ENCODE measurements at regions not wholly inside any gene's neighbourhood (a gene's known extent, or its start where the extent isn't known, plus 50 kb on each side); places are given as distances from the start of the nearest gene placed in this dataset.
"Not testable (repeated sequence)": the region's sequence is repeated elsewhere in the genome, so short reads cannot be mapped to it uniquely, and the experiment has no call there.

- DNase-seq, result no peak
Observed at GRCh38 chr6:14408446-14408845, 290.9 kb downstream of the CD83 start.

- DNase-seq, result no peak
Observed at GRCh38 chr6:14412026-14412425, 294.5 kb downstream of the CD83 start.

GRCh38 chr6:14415452-14415851 lies 297.9 kb downstream of the CD83 start:
- no peak for DNase-seq

- no peak for DNase-seq
Observed at GRCh38 chr6:14417377-14417776, 299.8 kb downstream of the CD83 start.

GRCh38 chr6:14419224-14419623 lies 301.7 kb downstream of the CD83 start:
- DNase-seq, result not testable (repeated sequence)

GRCh38 chr6:14422061-14422460 lies 304.5 kb downstream of the CD83 start:
- DNase-seq, result no peak

GRCh38 chr6:14422917-14423316 lies 305.3 kb downstream of the CD83 start:
- DNase-seq, result no peak

- no peak for DNase-seq
Observed at GRCh38 chr6:14423330-14423729, 305.8 kb downstream of the CD83 start.

- DNase-seq, result no peak
Observed at GRCh38 chr6:14423955-14424354, 306.4 kb downstream of the CD83 start.

GRCh38 chr6:14425805-14426204 lies 308.2 kb downstream of the CD83 start:
- no peak for DNase-seq

- DNase-seq, result no peak
Observed at GRCh38 chr6:14426281-14426680, 308.7 kb downstream of the CD83 start.

GRCh38 chr6:14428269-14428668 lies 310.7 kb downstream of the CD83 start:
- DNase-seq, result no peak

- no peak for DNase-seq
Observed at GRCh38 chr6:14429396-14429795, 311.8 kb downstream of the CD83 start.

- no peak for DNase-seq
Observed at GRCh38 chr6:14430218-14430617, 312.6 kb downstream of the CD83 start.

- DNase-seq, result no peak
Observed at GRCh38 chr6:14431385-14432330, 314.1 kb downstream of the CD83 start.

- no peak for DNase-seq
Observed at GRCh38 chr6:14434916-14435690, 317.5 kb downstream of the CD83 start.

GRCh38 chr6:14436592-14437132 lies 319.1 kb downstream of the CD83 start:
- DNase-seq, result no peak

- no peak for DNase-seq
Observed at GRCh38 chr6:14439419-14439818, 321.8 kb downstream of the CD83 start.

- DNase-seq, result no peak
Observed at GRCh38 chr6:14440215-14440910, 322.8 kb downstream of the CD83 start.

GRCh38 chr6:14440940-14441781 lies 323.6 kb downstream of the CD83 start:
- no peak for DNase-seq

GRCh38 chr6:14442242-14442641 lies 324.7 kb downstream of the CD83 start:
- no peak for DNase-seq

GRCh38 chr6:14443629-14444268 lies 326.2 kb downstream of the CD83 start:
- no peak for DNase-seq
